ENCODE measurements at regions not wholly inside any gene's neighbourhood (a gene's known extent, or its start where the extent isn't known, plus 50 kb on each side); places are given as distances from the start of the nearest gene placed in this dataset.

DNA sequence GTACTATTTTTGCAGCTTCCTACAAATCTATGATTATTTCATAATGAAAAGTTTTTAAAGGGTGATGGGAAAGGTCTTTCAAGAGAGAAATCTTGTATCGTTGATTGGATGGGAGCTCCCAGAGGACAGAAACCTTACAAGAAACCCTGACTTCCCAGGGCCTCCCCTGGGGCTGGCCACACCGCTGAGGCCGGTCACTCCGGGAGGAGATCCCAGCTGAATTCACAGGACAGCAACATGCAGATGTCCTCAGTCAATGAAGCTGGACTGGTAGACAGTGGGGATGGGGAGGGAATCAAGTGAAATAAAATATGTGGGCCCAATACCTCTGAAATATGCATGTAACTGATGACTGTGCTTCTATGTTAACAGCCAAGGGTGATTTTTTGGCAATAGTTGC is 135.6 kb downstream of the TFCP2L1 start:
- TF ChIP-seq TARDBP (IDR thresholded peaks at IDR 0.05) (no peak), BHLHE40 (IDR thresholded peaks at IDR 0.05; ENCODE audit: borderline replicate concordance) (no peak), ZNF384 (IDR thresholded peaks at IDR 0.05) (no peak), FOXA1 (IDR thresholded peaks at IDR 0.05) (no peak), HDGF (IDR thresholded peaks at IDR 0.05; ENCODE audit: borderline replicate concordance) (no peak), ARNT (IDR thresholded peaks at IDR 0.05) (no peak), L3MBTL2 (conservative IDR thresholded peaks at IDR 0.05) (no peak), FOXK2 (IDR thresholded peaks at IDR 0.05) (no peak), SUZ12 (IDR thresholded peaks at IDR 0.05) (no peak), SP1 (IDR thresholded peaks at IDR 0.05) (no peak), NFRKB (IDR thresholded peaks at IDR 0.05) (no peak), FOXM1 (IDR thresholded peaks at IDR 0.05; ENCODE audit: borderline replicate concordance) (no peak)
- TF ChIP-seq, protein P1, sequence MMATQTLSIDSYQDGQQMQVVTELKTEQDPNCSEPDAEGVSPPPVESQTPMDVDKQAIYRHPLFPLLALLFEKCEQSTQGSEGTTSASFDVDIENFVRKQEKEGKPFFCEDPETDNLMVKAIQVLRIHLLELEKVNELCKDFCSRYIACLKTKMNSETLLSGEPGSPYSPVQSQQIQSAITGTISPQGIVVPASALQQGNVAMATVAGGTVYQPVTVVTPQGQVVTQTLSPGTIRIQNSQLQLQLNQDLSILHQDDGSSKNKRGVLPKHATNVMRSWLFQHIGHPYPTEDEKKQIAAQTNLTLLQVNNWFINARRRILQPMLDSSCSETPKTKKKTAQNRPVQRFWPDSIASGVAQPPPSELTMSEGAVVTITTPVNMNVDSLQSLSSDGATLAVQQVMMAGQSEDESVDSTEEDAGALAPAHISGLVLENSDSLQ (IDR thresholded peaks at IDR 0.05) = no peak
